NT2/D1 (cell line): ENCODE measurements at regions not wholly inside any gene's neighbourhood (a gene's known extent, or its start where the extent isn't known, plus 50 kb on each side); places are given as distances from the start of the nearest gene placed in this dataset.

ENCODE experiments used
- YY1 ChIP-seq: IDR thresholded peaks from 2 replicates; pipeline ENCODE4 v1.6.1; 2011; ENCODE audit not compliant: insufficient read length, insufficient read depth
- ZNF274 ChIP-seq: IDR thresholded peaks from 2 replicates; pipeline ENCODE4 v1.6.1; 2011; ENCODE audit warnings: mild to moderate bottlenecking, low read depth, low read length

DNA sequence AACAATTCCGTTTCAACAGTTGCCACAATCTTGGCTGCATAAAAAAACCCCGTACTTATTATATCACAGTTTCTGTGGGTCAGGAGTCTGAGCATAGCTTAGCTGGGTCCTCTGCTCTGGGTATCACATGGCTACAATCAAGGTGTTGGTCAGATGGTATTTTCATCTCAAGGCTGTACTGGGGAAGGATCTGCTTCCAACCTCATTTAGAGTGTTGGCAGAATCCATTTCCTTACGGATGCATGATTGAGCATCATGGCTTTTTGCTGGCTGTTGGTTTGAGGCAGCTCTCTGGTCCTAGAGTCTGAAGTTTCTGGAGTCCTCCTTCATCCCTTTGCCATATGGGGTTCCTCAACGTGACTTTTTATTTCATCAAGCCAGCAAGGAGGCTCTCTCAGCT lies 177.0 kb downstream of the HAPSTR1 start:
- TF ChIP-seq ZNF274, result no peak
- TF ChIP-seq YY1, result no peak
